Epithelial cell of proximal tubule (primary cell): ENCODE measurements at regions not wholly inside any gene's neighbourhood (a gene's known extent, or its start where the extent isn't known, plus 50 kb on each side); places are given as distances from the start of the nearest gene placed in this dataset.

Experiments used
- DNase-seq: peaks from one replicate; pipeline ENCODE4 v3.0.0-alpha.2; 2011; ENCODE audit warnings: low read depth
- H3K4me3 ChIP-seq: 2 replicates; pipeline ENCODE4 v1.5.1; 2011; ENCODE audit warnings: low read depth, mild to moderate bottlenecking, low read length
- TF ChIP-seq, protein P1 (sequence below): conservative IDR thresholded peaks from 2 replicates; pipeline ENCODE4 v1.5.1; 2012; ENCODE audit warnings: low read depth, mild to moderate bottlenecking, low read length

GRCh38 chr13:111548301-111548700 is 227.9 kb downstream of the TEX29 start:
- TF ChIP-seq, protein P1, sequence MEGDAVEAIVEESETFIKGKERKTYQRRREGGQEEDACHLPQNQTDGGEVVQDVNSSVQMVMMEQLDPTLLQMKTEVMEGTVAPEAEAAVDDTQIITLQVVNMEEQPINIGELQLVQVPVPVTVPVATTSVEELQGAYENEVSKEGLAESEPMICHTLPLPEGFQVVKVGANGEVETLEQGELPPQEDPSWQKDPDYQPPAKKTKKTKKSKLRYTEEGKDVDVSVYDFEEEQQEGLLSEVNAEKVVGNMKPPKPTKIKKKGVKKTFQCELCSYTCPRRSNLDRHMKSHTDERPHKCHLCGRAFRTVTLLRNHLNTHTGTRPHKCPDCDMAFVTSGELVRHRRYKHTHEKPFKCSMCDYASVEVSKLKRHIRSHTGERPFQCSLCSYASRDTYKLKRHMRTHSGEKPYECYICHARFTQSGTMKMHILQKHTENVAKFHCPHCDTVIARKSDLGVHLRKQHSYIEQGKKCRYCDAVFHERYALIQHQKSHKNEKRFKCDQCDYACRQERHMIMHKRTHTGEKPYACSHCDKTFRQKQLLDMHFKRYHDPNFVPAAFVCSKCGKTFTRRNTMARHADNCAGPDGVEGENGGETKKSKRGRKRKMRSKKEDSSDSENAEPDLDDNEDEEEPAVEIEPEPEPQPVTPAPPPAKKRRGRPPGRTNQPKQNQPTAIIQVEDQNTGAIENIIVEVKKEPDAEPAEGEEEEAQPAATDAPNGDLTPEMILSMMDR: no peak
- DNase-seq: no peak
- H3K4me3 ChIP-seq: no peak overlapping the region

GRCh38 chr13:111548805-111549204 is 228.4 kb downstream of the TEX29 start:
- no peak for DNase-seq
- no peak overlapping the region for H3K4me3 ChIP-seq
- TF ChIP-seq, protein P1: no peak

- TF ChIP-seq, protein P1: no peak
- H3K4me3 ChIP-seq: no peak overlapping the region
- no peak for DNase-seq
Measured at GRCh38 chr13:111549464-111549863, 229.0 kb downstream of the TEX29 start.

DNA sequence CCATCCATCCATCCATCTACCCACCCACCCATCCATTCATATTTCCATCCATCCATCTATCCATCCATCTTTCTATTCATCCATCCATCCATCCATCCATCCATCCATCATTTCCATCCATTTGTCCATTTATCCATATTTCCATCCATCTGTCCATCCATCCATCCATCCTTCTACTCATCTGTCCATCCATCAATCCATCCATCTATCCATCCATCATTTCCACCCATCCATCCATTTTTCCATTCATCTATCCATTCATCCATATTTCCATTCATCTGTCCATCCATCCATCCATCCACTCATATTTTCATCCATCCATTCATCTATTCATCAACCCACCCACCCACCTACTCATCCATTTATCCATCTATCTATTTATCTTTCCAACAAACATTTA is 229.6 kb downstream of the TEX29 start:
- DNase-seq: no peak
- TF ChIP-seq, protein P1: no peak
- H3K4me3 ChIP-seq: no peak overlapping the region

DNA sequence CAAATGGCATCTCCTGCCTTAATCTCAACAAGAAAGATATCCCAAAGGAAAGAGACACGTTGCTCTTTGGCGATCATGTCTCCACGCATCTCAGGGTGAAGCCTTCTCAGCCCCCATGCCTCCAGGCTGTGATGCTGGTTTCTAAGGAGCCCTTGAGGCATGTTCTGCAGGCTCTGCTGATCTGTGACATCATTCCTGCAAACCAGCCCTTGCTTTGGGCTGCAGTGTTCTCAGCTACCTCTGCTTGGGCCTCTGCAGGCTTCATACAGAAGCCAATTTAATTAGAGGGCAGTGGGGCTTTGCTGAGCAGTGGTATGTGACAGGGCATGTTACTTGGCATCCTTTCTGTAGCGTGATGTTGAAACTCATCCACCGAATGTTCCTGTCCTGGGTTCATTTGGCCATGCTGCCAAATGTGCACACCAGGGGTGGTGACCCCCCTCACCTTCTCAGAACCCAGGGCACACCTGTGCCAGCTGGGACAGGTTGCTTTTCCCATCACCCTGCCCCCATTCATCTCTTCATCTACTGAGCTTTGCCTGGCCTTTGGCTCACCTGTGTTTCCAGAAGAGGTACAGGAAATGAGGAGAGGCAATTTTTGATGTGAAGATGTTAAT is 230.9 kb downstream of the TEX29 start:
- DNase-seq: no peak
- TF ChIP-seq, protein P1: no peak
- no peak overlapping the region for H3K4me3 ChIP-seq

GRCh38 chr13:111552891-111553655 is 232.6 kb downstream of the TEX29 start:
- no peak for DNase-seq
- no peak overlapping the region for H3K4me3 ChIP-seq

More at GRCh38 chr13:111552891-111553655, 232.6 kb downstream of the TEX29 start:
- TF ChIP-seq, protein P1: no peak
